BJ (cell line): ENCODE measurements at regions not wholly inside any gene's neighbourhood (a gene's known extent, or its start where the extent isn't known, plus 50 kb on each side); places are given as distances from the start of the nearest gene placed in this dataset.

Experiments used
- CTCF ChIA-PET: fragments of 350-600 bp; formaldehyde crosslinking; extraction: SDS; loops from one replicate; lab custom pipeline; 2021; ENCODE audit warnings: antibody characterized with exemption, inconsistent platforms; lab: Yijun Ruan, JAX
- POLR2A ChIA-PET: fragments of 300-600 bp; sonication (Branson Sonifier 250); formaldehyde crosslinking; extraction: SDS; loops from one replicate; lab custom pipeline; 2021; ENCODE audit warnings: antibody characterized with exemption; lab: Charles Lee
- DNase-seq: peaks from one replicate; pipeline ENCODE4 v3.0.0-alpha.2; 2011; ENCODE audit warnings: low read depth
- H3K27me3 ChIP-seq: 2 replicates; pipeline ENCODE4 v1.6.0; 2011; ENCODE audit warnings: low read length; ENCODE audit not compliant: control insufficient read depth, insufficient read depth
- H3K36me3 ChIP-seq: 2 replicates; pipeline ENCODE4 v1.5.1; 2011; ENCODE audit warnings: low read length; ENCODE audit not compliant: control insufficient read depth, insufficient read depth
- H3K4me3 ChIP-seq: 2 replicates; pipeline ENCODE4 v1.5.1; 2011; ENCODE audit warnings: low read depth, mild to moderate bottlenecking, control low read depth, low read length
- CTCF ChIP-seq: IDR thresholded peaks from 2 replicates; pipeline ENCODE4 v1.5.1; 2011; ENCODE audit warnings: low read depth, mild to moderate bottlenecking, control low read depth, inconsistent platforms, low read length, moderate library complexity; ENCODE audit not compliant: insufficient read depth

- CTCF ChIA-PET = interaction anchor here (0.8 to 1.6 kb wide), 2 partner anchors 8 to 15 kb away, joined by 3 to 4 read pairs; no protein-coding TSS in a partner anchor
- no peak for DNase-seq
- no peaks in the 10 kb centered on the region for H3K36me3 ChIP-seq
- POLR2A ChIA-PET = no interaction called here
- H3K27me3 ChIP-seq = no peaks in the 10 kb centered on the region
- no peak overlapping the region for H3K4me3 ChIP-seq
- no peak for TF ChIP-seq CTCF
These were observed 66.6 kb upstream of the LIMCH1 start for GRCh38 chr4:41471126-41472071.

GRCh38 chr4:41472081-41472480 is 65.9 kb upstream of the LIMCH1 start:
- Histone ChIP-seq H3K36me3 (no peaks in the 10 kb centered on the region), H3K27me3 (no peaks in the 10 kb centered on the region), H3K4me3 (no peak overlapping the region)
- DNase-seq = no peak
- ChIA-PET CTCF (interaction anchor here (0.6 to 1.6 kb wide), 4 partner anchors 8 to 132 kb away, joined by 4 to 7 read pairs (median 4); no protein-coding TSS in a partner anchor), POLR2A (no interaction called here)
- TF ChIP-seq CTCF = no peak

- H3K36me3 ChIP-seq = no peaks in the 10 kb centered on the region
- DNase-seq = no peak
- no peak overlapping the region for H3K4me3 ChIP-seq
- CTCF ChIA-PET = no interaction called here
- POLR2A ChIA-PET = no interaction called here
- no peaks in the 10 kb centered on the region for H3K27me3 ChIP-seq
- no peak for TF ChIP-seq CTCF
These were observed 64.8 kb upstream of the LIMCH1 start for GRCh38 chr4:41473176-41473575.

- ChIA-PET POLR2A (no interaction called here), CTCF (no interaction called here)
- no peak for DNase-seq
- H3K27me3 ChIP-seq = no peaks in the 10 kb centered on the region
- H3K36me3 ChIP-seq = no peaks in the 10 kb centered on the region
- no peak for TF ChIP-seq CTCF
- no peak overlapping the region for H3K4me3 ChIP-seq
These were observed 62.6 kb upstream of the LIMCH1 start for GRCh38 chr4:41475402-41475801.

GRCh38 chr4:41476310-41476885 is 61.6 kb upstream of the LIMCH1 start:
- POLR2A ChIA-PET = no interaction called here

More at GRCh38 chr4:41476310-41476885, 61.6 kb upstream of the LIMCH1 start:
- TF ChIP-seq CTCF = no peak
- no peak overlapping the region for H3K4me3 ChIP-seq
- DNase-seq = no peak
- CTCF ChIA-PET = no interaction called here
- no peaks in the 10 kb centered on the region for H3K27me3 ChIP-seq
- no peaks in the 10 kb centered on the region for H3K36me3 ChIP-seq
